Neuronal stem cell (in vitro differentiated cells): ENCODE measurements at regions not wholly inside any gene's neighbourhood (a gene's known extent, or its start where the extent isn't known, plus 50 kb on each side); places are given as distances from the start of the nearest gene placed in this dataset.

Source experiments
- DNase-seq: peaks from one replicate; pipeline ENCODE4 v3.0.0-alpha.2; 2013; ENCODE audit warnings: low spot score
- H2AFZ ChIP-seq: one replicate; pipeline ENCODE4 v1.6.1; 2013; ENCODE audit warnings: mild to moderate bottlenecking, low read length, inconsistent platforms
- H2AK5ac ChIP-seq: 2 replicates; pipeline ENCODE4 v1.6.1; 2013; ENCODE audit warnings: low read depth, mild to moderate bottlenecking, inconsistent platforms, low read length, moderate library complexity, mixed read lengths
- H2BK120ac ChIP-seq: 2 replicates; pipeline ENCODE4 v1.6.1; 2013; ENCODE audit warnings: low read depth, mild to moderate bottlenecking, inconsistent platforms, low read length, moderate library complexity, mixed read lengths
- H2BK12ac ChIP-seq: one replicate; pipeline ENCODE4 v1.6.1; 2013; ENCODE audit warnings: low read length, inconsistent platforms
- H2BK15ac ChIP-seq: 2 replicates; pipeline ENCODE4 v1.6.1; 2013; ENCODE audit warnings: mild to moderate bottlenecking, low read length, inconsistent platforms, mixed read lengths
- H2BK5ac ChIP-seq: one replicate; pipeline ENCODE4 v1.6.1; 2013; ENCODE audit warnings: inconsistent platforms, mild to moderate bottlenecking, low read length, moderate library complexity
- H3K14ac ChIP-seq: one replicate; pipeline ENCODE4 v1.6.1; 2013; ENCODE audit warnings: low read length, inconsistent platforms
- H3K18ac ChIP-seq: 2 replicates; pipeline ENCODE4 v1.6.1; 2013; ENCODE audit warnings: low read length, inconsistent platforms
- H3K23ac ChIP-seq: 2 replicates; pipeline ENCODE4 v1.6.1; 2013; ENCODE audit warnings: low read depth, mild to moderate bottlenecking, mixed read lengths, low read length, inconsistent platforms; ENCODE audit not compliant: poor library complexity
- H3K27ac ChIP-seq: replicated peaks from 3 replicates; pipeline ENCODE4 v1.5.1; 2013; ENCODE audit warnings: low read length, inconsistent platforms
- H3K27me3 ChIP-seq, 3 experiments: 2 replicates each; pipeline ENCODE4 v1.6.1; 2013; ENCODE audit warnings: low read length in 3 of 3, mild to moderate bottlenecking in 2 of 3, inconsistent platforms in 1 of 3, low read depth in 1 of 3, mixed read lengths in 1 of 3, moderate library complexity in 1 of 3; ENCODE audit not compliant: control insufficient read depth in 3 of 3, insufficient read depth in 3 of 3
- H3K36me3 ChIP-seq, 2 donors: replicated peaks in 1 of 2; 2 replicates each; pipeline ENCODE4 v1.6.1; 2013; ENCODE audit warnings: low read length in 2 of 2; ENCODE audit not compliant: control insufficient read depth in 2 of 2, insufficient read depth in 2 of 2
- H3K4ac ChIP-seq: 2 replicates; pipeline ENCODE4 v1.6.1; 2013; ENCODE audit warnings: inconsistent platforms, mild to moderate bottlenecking, low read length, moderate library complexity
- H3K4me1 ChIP-seq, 2 donors: 1 replicate in 1 of 2; 2 replicates in 1 of 2; pipeline ENCODE4 v1.6.1; 2013; ENCODE audit warnings: low read length in 2 of 2, low read depth in 1 of 2; ENCODE audit not compliant: control insufficient read depth in 2 of 2, insufficient read depth in 1 of 2
- H3K4me2 ChIP-seq: one replicate; pipeline ENCODE4 v1.6.1; 2013; ENCODE audit warnings: mild to moderate bottlenecking, low read length, inconsistent platforms; ENCODE audit not compliant: insufficient read depth, poor library complexity, severe bottlenecking
- H3K4me3 ChIP-seq, 2 donors: 2 replicates each; pipeline ENCODE4 v1.5.1; 2013; ENCODE audit warnings: low read length in 2 of 2, mild to moderate bottlenecking in 2 of 2, inconsistent platforms in 1 of 2, moderate library complexity in 1 of 2
- H3K79me1 ChIP-seq: one replicate; pipeline ENCODE4 v1.6.1; 2013; ENCODE audit warnings: low read depth, mild to moderate bottlenecking, inconsistent platforms, low read length, moderate library complexity
- H3K9ac ChIP-seq: one replicate; pipeline ENCODE4 v1.6.1; 2013; ENCODE audit warnings: mild to moderate bottlenecking, low read depth, low read length, inconsistent platforms; ENCODE audit not compliant: poor library complexity
- H3K9me3 ChIP-seq, 2 donors: replicated peaks in 1 of 2; 2 replicates each; pipeline versions ENCODE3 to v1.6.1; 2013; ENCODE audit warnings: low read length in 2 of 2, mild to moderate bottlenecking in 2 of 2, inconsistent platforms in 1 of 2, low read depth in 1 of 2, mixed read lengths in 1 of 2, moderate library complexity in 1 of 2; ENCODE audit not compliant: control insufficient read depth in 2 of 2, insufficient read depth in 1 of 2
- H4K8ac ChIP-seq: one replicate; pipeline ENCODE4 v1.6.1; 2013; ENCODE audit warnings: low read depth, mild to moderate bottlenecking, inconsistent platforms, low read length, moderate library complexity
- H4K91ac ChIP-seq: one replicate; pipeline ENCODE4 v1.6.1; 2013; ENCODE audit warnings: low read length, low read depth, mild to moderate bottlenecking, inconsistent platforms; ENCODE audit not compliant: poor library complexity
- WGBS, 2 donors: extraction: QIAGEN DNeasy Blood & Tissue Kit; methylation state at CpG; one replicate each; pipeline ENCODE4 v1.1.7; 2013; ENCODE audit warnings: missing lambda C conversion rate in 2 of 2, mixed read lengths in 1 of 2; ENCODE audit not compliant: insufficient read length in 2 of 2, insufficient replicate concordance in 1 of 2; ENCODE audit errors: extremely low coverage in 2 of 2; 5-methylcytosine and 5-hydroxymethylcytosine counted together

- no peak for DNase-seq
- no CpG with 5 or more reads among the region's 4 CpGs for WGBS, 2 donors
Observed at GRCh38 chr2:17375262-17375661, 143.0 kb downstream of the RAD51AP2 start.

GRCh38 chr2:17373741-17374140 lies 144.5 kb downstream of the RAD51AP2 start:
- no peak overlapping the region for H3K18ac ChIP-seq
- H3K36me3 ChIP-seq, result no peaks in the 10 kb centered on the region
- no peak overlapping the region for H2AFZ ChIP-seq
- H3K27ac ChIP-seq, result no peak overlapping the region
- no peak overlapping the region for H2BK15ac ChIP-seq
- no peak for DNase-seq
- no peak overlapping the region for H3K14ac ChIP-seq
- H2BK12ac ChIP-seq, result no peak overlapping the region
- no peak overlapping the region for H2BK120ac ChIP-seq
- no peak overlapping the region for H4K8ac ChIP-seq
- no peaks in the 10 kb centered on the region for H3K79me1 ChIP-seq
- H3K4ac ChIP-seq, result no peak overlapping the region
- H3K4me3 ChIP-seq, result no peak overlapping the region
- WGBS, 2 donors, result no CpG with 5 or more reads among the region's 1 CpG
- H3K23ac ChIP-seq, result no peak overlapping the region
- no peaks in the 10 kb centered on the region for H3K27me3 ChIP-seq
- no peaks in the 10 kb centered on the region for H3K4me1 ChIP-seq
- H2AK5ac ChIP-seq, result no peak overlapping the region
- no peaks in the 10 kb centered on the region for H3K9me3 ChIP-seq
- H4K91ac ChIP-seq, result no peak overlapping the region
- H2BK5ac ChIP-seq, result no peak overlapping the region
- no peak overlapping the region for H3K9ac ChIP-seq
- H3K4me2 ChIP-seq, result no peak overlapping the region

More at GRCh38 chr2:17375262-17375661, 143.0 kb downstream of the RAD51AP2 start:
- no peak overlapping the region for H2BK5ac ChIP-seq
- H2BK15ac ChIP-seq, result no peak overlapping the region
- no peak overlapping the region for H2AFZ ChIP-seq
- no peak overlapping the region for H3K9ac ChIP-seq
- no peaks in the 10 kb centered on the region for H3K79me1 ChIP-seq
- no peaks in the 10 kb centered on the region for H3K27me3 ChIP-seq
- no peaks in the 10 kb centered on the region for H3K9me3 ChIP-seq
- H3K4me1 ChIP-seq, result no peaks in the 10 kb centered on the region
- H3K4me2 ChIP-seq, result no peak overlapping the region
- H2BK120ac ChIP-seq, result no peak overlapping the region
- no peak overlapping the region for H4K91ac ChIP-seq
- no peak overlapping the region for H3K4me3 ChIP-seq
- H4K8ac ChIP-seq, result no peak overlapping the region
- no peak overlapping the region for H2AK5ac ChIP-seq
- H3K27ac ChIP-seq, result no peak overlapping the region
- no peaks in the 10 kb centered on the region for H3K36me3 ChIP-seq
- no peak overlapping the region for H3K4ac ChIP-seq
- H3K23ac ChIP-seq, result no peak overlapping the region
- H2BK12ac ChIP-seq, result no peak overlapping the region
- no peak overlapping the region for H3K14ac ChIP-seq
- H3K18ac ChIP-seq, result no peak overlapping the region

DNA sequence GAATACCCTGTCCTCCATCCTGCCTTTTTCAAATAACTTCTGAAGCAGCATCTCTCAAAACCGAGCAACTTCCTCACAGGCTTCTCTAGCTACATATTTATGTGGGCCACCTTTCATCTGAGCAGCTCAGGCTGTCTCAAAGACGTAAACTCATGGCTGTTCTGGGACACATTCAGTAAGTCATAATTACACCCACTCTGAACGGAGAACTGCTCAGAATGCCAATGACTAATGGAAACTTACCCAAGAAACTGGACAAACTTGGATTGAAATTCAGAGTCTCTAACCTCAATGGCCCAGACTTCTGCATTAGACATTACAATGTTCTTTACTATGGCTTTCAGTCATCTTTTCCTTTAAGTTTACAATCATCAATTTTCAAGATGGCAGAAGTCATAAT lies 145.2 kb downstream of the RAD51AP2 start:
- no CpG with 5 or more reads among the region's 3 CpGs for WGBS, 2 donors
- Histone ChIP-seq H2BK120ac (no peak overlapping the region), H3K4me3 (no peak overlapping the region), H3K4ac (no peak overlapping the region), H3K9me3 (no peaks in the 10 kb centered on the region), H4K91ac (no peak overlapping the region), H3K4me1 (no peaks in the 10 kb centered on the region), H2BK15ac (no peak overlapping the region), H2BK5ac (no peak overlapping the region), H3K79me1 (no peaks in the 10 kb centered on the region), H3K18ac (no peak overlapping the region), H2AFZ (no peak overlapping the region), H2AK5ac (no peak overlapping the region), H3K4me2 (no peak overlapping the region), H3K23ac (no peak overlapping the region), H3K14ac (no peak overlapping the region), H2BK12ac (no peak overlapping the region), H4K8ac (no peak overlapping the region), H3K27me3 (no peaks in the 10 kb centered on the region), H3K27ac (no peak overlapping the region), H3K36me3 (no peaks in the 10 kb centered on the region), H3K9ac (no peak overlapping the region)
- no peak for DNase-seq

DNA sequence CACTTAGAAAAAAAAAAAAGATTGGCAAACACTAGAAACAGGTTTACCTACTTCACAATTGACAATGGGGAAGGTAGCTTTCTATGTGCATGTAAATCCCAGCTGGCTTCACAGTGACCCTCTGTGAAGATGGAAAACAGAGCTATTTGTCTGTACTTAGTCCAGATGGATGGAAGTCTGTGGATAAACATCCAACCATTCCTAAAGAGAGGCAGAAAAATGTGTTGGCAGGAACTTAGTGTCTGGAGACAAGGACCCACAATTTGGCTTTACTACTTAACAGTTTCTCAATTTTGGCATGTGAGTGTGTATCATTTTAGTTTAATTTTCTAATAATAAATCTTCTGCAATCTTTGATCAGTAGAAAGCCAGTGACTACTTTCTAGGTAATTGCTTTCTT lies 154.4 kb downstream of the RAD51AP2 start:
- H3K36me3 ChIP-seq, result no peaks in the 10 kb centered on the region
- no peak overlapping the region for H2AK5ac ChIP-seq
- no peak for DNase-seq
- no peak overlapping the region for H2BK15ac ChIP-seq
- no peak overlapping the region for H3K4me2 ChIP-seq
- no peaks in the 10 kb centered on the region for H3K4me1 ChIP-seq
- H3K9me3 ChIP-seq, result no peaks in the 10 kb centered on the region
- no peak overlapping the region for H2AFZ ChIP-seq
- no peak overlapping the region for H3K18ac ChIP-seq
- no peak overlapping the region for H3K14ac ChIP-seq
- no peak overlapping the region for H3K4me3 ChIP-seq
- no peak overlapping the region for H2BK120ac ChIP-seq
- no peaks in the 10 kb centered on the region for H3K27me3 ChIP-seq
- H2BK12ac ChIP-seq, result no peak overlapping the region
- no peak overlapping the region for H4K8ac ChIP-seq
- H4K91ac ChIP-seq, result no peak overlapping the region
- H3K79me1 ChIP-seq, result no peaks in the 10 kb centered on the region
- no peak overlapping the region for H3K4ac ChIP-seq
- no peak overlapping the region for H2BK5ac ChIP-seq
- H3K27ac ChIP-seq, result no peak overlapping the region
- H3K23ac ChIP-seq, result no peak overlapping the region
- H3K9ac ChIP-seq, result no peak overlapping the region
